ENCODE measurements at regions not wholly inside any gene's neighbourhood (a gene's known extent, or its start where the extent isn't known, plus 50 kb on each side); places are given as distances from the start of the nearest gene placed in this dataset.
"Not testable (repeated sequence)": the region's sequence is repeated elsewhere in the genome, so short reads cannot be mapped to it uniquely, and the experiment has no call there.

DNA sequence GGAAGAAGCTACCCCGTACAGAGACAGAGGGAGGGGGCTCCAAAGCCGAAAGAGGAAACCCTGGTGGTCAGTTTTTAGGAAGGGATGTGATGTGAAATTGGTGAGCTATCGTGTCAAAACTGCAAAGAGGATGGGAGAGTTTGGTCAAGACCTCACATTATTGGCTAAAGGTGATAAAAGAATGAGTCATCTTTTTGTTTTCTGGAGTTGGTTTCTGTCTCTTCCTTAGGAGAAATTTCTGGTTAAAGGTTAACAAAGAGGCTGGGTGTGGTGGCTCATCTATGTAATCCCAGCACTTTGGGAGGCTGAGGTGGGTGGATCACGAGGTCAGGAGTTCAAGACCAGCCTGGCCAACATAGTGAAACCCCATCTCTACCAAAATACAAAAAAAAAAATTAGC lies 217.8 kb upstream of the CBLB start:
- H3K36me3 ChIP-seq (ENCODE audit: insufficient read depth, low read length), result no peaks in the 10 kb centered on the region
- H3K9ac ChIP-seq (ENCODE audit: low read depth, low read length), result no peak overlapping the region
- no peaks in the 10 kb centered on the region; the same call in 1 of the 2 replicates for H3K9me3 ChIP-seq (ENCODE audit: control insufficient read depth, insufficient read depth, low read length)
- H3K4me1 ChIP-seq (ENCODE audit: insufficient read depth, low read length), result peaks cover 2% of the 10 kb centered on the region; the same call in 1 of the 2 replicates

GRCh38 chr3:106088304-106088703 lies 219.5 kb upstream of the CBLB start:
- H3K9me3 ChIP-seq (ENCODE audit: control insufficient read depth, insufficient read depth, low read length), result no peaks in the 10 kb centered on the region
- no peaks in the 10 kb centered on the region for H3K36me3 ChIP-seq (ENCODE audit: insufficient read depth, low read length)
- no peak overlapping the region for H3K9ac ChIP-seq (ENCODE audit: low read depth, low read length)
- peaks cover 2% of the 10 kb centered on the region; the same call in 1 of the 2 replicates for H3K4me1 ChIP-seq (ENCODE audit: insufficient read depth, low read length)

- no peaks in the 10 kb centered on the region for H3K9me3 ChIP-seq (ENCODE audit: control insufficient read depth, insufficient read depth, low read length)
- no peaks in the 10 kb centered on the region for H3K36me3 ChIP-seq (ENCODE audit: insufficient read depth, low read length)
- peaks cover 2% of the 10 kb centered on the region; the same call in 1 of the 2 replicates for H3K4me1 ChIP-seq (ENCODE audit: insufficient read depth, low read length)
- H3K9ac ChIP-seq (ENCODE audit: low read depth, low read length), result no peak overlapping the region
These were observed 220.1 kb upstream of the CBLB start for GRCh38 chr3:106088899-106089298.

DNA sequence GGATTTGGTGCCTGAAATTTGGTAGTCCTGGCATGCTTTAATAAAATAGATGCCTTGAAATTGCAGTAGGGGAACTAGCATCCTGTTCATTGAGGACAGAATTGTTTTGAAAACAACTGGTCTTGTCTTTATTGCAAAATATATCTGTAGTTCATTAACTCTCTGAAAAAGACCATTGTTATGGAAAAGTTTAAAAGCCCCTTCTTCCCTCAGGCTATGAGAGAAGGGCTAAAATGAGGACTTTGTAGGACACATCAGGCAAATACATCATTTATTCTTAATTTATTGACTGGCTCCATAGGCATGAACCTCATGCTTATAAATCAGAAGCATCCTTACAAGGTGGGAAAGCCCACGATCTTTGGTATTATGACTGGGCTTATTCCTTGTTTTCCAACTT lies 221.0 kb upstream of the CBLB start:
- Histone ChIP-seq H3K9me3 (ENCODE audit: control insufficient read depth, insufficient read depth, low read length) (no peaks in the 10 kb centered on the region), H3K36me3 (ENCODE audit: insufficient read depth, low read length) (no peaks in the 10 kb centered on the region), H3K9ac (ENCODE audit: low read depth, low read length) (no peak overlapping the region), H3K4me1 (ENCODE audit: insufficient read depth, low read length) (peaks cover 2% of the 10 kb centered on the region; the same call in 1 of the 2 replicates)

DNA sequence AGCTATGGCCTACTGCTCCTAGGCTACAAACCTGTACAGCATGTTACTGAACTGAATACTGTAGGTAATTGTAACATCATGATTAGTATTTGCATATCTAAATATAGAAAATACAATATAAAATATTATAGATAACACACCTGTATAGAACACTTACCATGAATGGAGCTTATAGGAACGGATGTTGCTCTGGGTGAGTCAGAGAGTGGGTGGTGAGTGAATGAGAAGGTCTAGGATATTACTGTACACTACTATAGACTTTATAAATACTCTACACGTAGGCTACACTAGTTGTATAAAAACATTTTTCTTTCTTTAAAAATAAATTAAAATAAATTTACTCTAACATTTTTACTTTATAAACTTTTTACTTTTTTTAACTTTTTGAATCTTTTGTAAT lies 224.0 kb upstream of the CBLB start:
- no peaks in the 10 kb centered on the region for H3K36me3 ChIP-seq (ENCODE audit: insufficient read depth, low read length)
- H3K4me1 ChIP-seq (ENCODE audit: insufficient read depth, low read length), result peaks cover 2% of the 10 kb centered on the region; the same call in 1 of the 2 replicates
- no peaks in the 10 kb centered on the region for H3K9me3 ChIP-seq (ENCODE audit: control insufficient read depth, insufficient read depth, low read length)
- H3K9ac ChIP-seq (ENCODE audit: low read depth, low read length), result no peak overlapping the region

DNA sequence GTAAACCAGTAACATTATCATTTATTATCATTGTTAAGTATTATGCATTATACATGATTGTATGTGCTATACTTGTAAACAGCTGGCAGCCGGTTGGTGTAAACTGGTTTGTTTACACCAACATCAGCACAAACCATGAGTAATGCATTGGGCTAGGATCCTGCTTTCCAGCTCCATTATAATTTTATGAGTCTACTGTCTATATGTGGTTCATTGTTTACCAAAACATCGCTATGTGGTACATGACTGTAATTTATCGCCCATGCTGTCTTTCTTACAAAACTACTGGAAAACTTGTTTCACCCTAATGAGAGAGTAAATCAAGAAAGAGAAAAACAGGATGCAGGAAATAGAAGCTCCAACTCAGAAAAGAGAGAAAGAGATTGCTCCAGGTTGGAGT lies 224.8 kb upstream of the CBLB start:
- H3K4me1 ChIP-seq (ENCODE audit: insufficient read depth, low read length), result peaks cover 2% of the 10 kb centered on the region; the same call in 1 of the 2 replicates
- no peaks in the 10 kb centered on the region for H3K9me3 ChIP-seq (ENCODE audit: control insufficient read depth, insufficient read depth, low read length)
- H3K36me3 ChIP-seq (ENCODE audit: insufficient read depth, low read length), result no peaks in the 10 kb centered on the region
- no peak overlapping the region for H3K9ac ChIP-seq (ENCODE audit: low read depth, low read length)

DNA sequence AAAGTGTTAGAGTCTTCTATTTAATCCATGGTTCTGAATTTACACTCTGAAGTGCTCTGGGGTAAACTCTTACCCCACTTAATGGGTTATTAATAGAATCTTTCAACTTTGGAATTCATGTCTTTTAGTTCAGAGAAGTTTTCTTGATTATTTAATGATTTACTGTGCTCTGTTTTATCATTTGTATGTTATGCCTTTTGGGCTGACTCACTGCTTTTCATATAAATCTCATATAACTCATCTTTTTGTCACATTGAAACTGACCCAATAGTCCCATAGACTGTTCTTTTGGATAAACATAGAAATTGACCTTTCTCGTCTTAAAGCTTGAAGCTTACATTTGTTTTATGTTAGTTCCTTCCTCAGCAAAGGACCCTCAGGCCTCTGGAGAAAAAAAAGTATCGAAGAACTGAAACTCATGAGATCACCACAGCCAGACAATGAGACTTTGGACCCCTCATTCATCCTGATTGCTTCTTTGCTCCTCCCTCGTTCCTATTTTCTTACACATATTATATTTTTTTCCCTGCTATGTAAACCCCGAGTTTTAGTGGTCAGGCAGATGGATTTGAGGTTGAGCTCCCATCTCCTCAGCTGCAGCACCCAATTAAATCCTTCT lies 229.1 kb upstream of the CBLB start:
- Histone ChIP-seq H3K4me1 (ENCODE audit: insufficient read depth, low read length) (no peaks in the 10 kb centered on the region), H3K36me3 (ENCODE audit: insufficient read depth, low read length) (no peaks in the 10 kb centered on the region), H3K9ac (ENCODE audit: low read depth, low read length) (no peak overlapping the region), H3K9me3 (ENCODE audit: control insufficient read depth, insufficient read depth, low read length) (no peaks in the 10 kb centered on the region)

- no peak overlapping the region for H3K9ac ChIP-seq (ENCODE audit: low read depth, low read length)
- no peaks in the 10 kb centered on the region for H3K9me3 ChIP-seq (ENCODE audit: control insufficient read depth, insufficient read depth, low read length)
- no peaks in the 10 kb centered on the region for H3K4me1 ChIP-seq (ENCODE audit: insufficient read depth, low read length)
- no peaks in the 10 kb centered on the region for H3K36me3 ChIP-seq (ENCODE audit: insufficient read depth, low read length)
These were observed 234.6 kb upstream of the CBLB start for GRCh38 chr3:106103383-106103782.

GRCh38 chr3:106104078-106104477 lies 235.3 kb upstream of the CBLB start:
- Histone ChIP-seq H3K4me1 (ENCODE audit: insufficient read depth, low read length) (no peaks in the 10 kb centered on the region), H3K36me3 (ENCODE audit: insufficient read depth, low read length) (no peaks in the 10 kb centered on the region), H3K9me3 (ENCODE audit: control insufficient read depth, insufficient read depth, low read length) (no peaks in the 10 kb centered on the region), H3K9ac (ENCODE audit: low read depth, low read length) (no peak overlapping the region)

DNA sequence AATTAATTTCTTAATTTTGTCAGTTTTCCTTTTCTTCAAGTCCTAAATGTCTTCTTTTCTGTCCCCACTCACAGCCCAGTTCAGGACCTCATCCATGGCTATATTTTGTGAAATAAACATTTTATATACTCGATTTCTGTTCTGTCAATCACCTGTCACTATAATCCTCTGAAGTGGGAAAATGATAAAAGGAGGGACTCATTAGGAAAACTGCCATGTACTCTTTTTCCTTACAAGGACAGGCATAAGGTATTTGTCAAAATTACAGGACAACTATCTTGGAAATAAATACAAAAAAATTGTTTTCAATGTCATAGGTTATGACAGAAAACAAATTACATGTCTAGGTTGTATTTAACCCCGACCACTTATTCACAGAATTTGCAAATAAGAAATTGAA lies 240.1 kb upstream of the CBLB start:
- Histone ChIP-seq H3K9me3 (ENCODE audit: control insufficient read depth, insufficient read depth, low read length) (no peaks in the 10 kb centered on the region; the same call in 1 of the 2 replicates), H3K9ac (ENCODE audit: low read depth, low read length) (no peak overlapping the region), H3K36me3 (ENCODE audit: insufficient read depth, low read length) (no peaks in the 10 kb centered on the region), H3K4me1 (ENCODE audit: insufficient read depth, low read length) (no peaks in the 10 kb centered on the region)

DNA sequence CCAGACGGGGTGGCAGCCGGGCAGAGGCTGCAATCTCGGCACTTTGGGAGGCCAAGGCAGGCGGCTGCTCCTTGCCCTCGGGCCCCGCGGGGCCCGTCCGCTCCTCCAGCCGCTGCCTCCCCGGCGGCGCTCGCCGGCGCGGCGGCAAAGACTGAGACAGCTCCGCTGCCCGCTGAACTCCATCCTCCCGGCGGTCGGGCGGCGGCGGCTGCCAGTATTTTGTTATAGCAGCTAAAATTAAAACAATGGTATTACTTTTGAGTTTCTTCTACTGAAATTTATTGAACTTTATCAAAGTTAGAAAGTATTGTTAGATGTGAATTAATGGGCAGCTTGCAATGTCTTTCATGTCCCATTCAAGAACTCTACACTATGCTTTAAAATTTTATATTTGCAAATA lies 243.7 kb upstream of the CBLB start:
- not testable (repeated sequence) for H3K4me1 ChIP-seq (ENCODE audit: insufficient read depth, low read length)

DNA sequence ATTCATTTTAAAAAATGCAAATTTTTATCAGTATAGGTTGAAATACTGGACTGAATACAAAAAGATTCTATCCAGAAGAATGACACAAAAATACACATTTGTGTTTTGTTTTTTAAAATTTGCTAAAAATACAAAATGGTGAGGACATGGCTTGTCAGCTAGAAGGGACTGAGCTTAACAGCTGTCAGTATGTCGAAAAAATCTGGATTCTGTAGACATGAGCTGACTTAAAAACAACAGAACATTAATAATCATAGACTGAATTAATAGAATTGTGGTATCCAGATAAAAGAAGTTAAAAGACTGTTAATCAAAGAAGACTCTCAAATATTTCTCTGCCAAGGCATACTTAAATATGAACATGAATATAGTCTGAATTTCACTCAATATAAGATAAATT lies 244.9 kb upstream of the CBLB start:
- Histone ChIP-seq H3K9ac (ENCODE audit: low read depth, low read length) (no peak overlapping the region), H3K36me3 (ENCODE audit: insufficient read depth, low read length) (no peaks in the 10 kb centered on the region)

More for the DNA sequence above, 243.7 kb upstream of the CBLB start:
- not testable (repeated sequence) for H3K36me3 ChIP-seq (ENCODE audit: insufficient read depth, low read length); H3K9ac ChIP-seq (ENCODE audit: low read depth, low read length); H3K9me3 ChIP-seq (ENCODE audit: control insufficient read depth, insufficient read depth, low read length)

DNA sequence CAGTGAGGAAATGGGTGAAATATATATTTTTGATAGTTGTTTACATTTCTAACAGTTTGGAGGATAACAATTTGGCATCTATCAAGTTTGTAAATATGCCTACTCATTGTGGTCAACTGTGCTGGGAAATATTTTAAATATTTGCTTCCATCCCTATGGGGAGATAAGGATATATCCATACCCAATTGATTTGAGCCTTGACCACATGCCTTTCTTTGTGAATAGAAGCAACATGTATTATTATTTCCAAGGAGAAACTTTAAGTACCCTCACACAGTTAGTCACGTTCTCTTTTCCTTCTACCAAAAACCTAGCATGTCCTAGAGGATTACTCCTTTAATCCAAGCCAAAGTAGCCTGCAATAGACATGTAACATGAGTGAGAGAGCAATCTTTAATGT lies 245.4 kb upstream of the CBLB start:
- no peaks in the 10 kb centered on the region; the same call in 1 of the 2 replicates for H3K9me3 ChIP-seq (ENCODE audit: control insufficient read depth, insufficient read depth, low read length)

More for the DNA sequence above, 244.9 kb upstream of the CBLB start:
- Histone ChIP-seq H3K9me3 (ENCODE audit: control insufficient read depth, insufficient read depth, low read length) (no peaks in the 10 kb centered on the region; the same call in 1 of the 2 replicates), H3K4me1 (ENCODE audit: insufficient read depth, low read length) (no peaks in the 10 kb centered on the region)

GRCh38 chr3:106114848-106115247 lies 246.0 kb upstream of the CBLB start:
- Histone ChIP-seq H3K9ac (ENCODE audit: low read depth, low read length) (no peak overlapping the region), H3K4me1 (ENCODE audit: insufficient read depth, low read length) (no peaks in the 10 kb centered on the region), H3K9me3 (ENCODE audit: control insufficient read depth, insufficient read depth, low read length) (no peaks in the 10 kb centered on the region; the same call in 1 of the 2 replicates), H3K36me3 (ENCODE audit: insufficient read depth, low read length) (no peaks in the 10 kb centered on the region)

More for the DNA sequence above, 245.4 kb upstream of the CBLB start:
- Histone ChIP-seq H3K36me3 (ENCODE audit: insufficient read depth, low read length) (no peaks in the 10 kb centered on the region), H3K4me1 (ENCODE audit: insufficient read depth, low read length) (no peaks in the 10 kb centered on the region), H3K9ac (ENCODE audit: low read depth, low read length) (no peak overlapping the region)

GRCh38 chr3:106115557-106115956 lies 246.7 kb upstream of the CBLB start:
- Histone ChIP-seq H3K9me3 (ENCODE audit: control insufficient read depth, insufficient read depth, low read length) (no peaks in the 10 kb centered on the region; the same call in 1 of the 2 replicates), H3K36me3 (ENCODE audit: insufficient read depth, low read length) (no peaks in the 10 kb centered on the region), H3K4me1 (ENCODE audit: insufficient read depth, low read length) (no peaks in the 10 kb centered on the region), H3K9ac (ENCODE audit: low read depth, low read length) (no peak overlapping the region)

All from ES-I3 (cell line).